IMR-90 (cell line): ENCODE measurements at regions not wholly inside any gene's neighbourhood (a gene's known extent, or its start where the extent isn't known, plus 50 kb on each side); places are given as distances from the start of the nearest gene placed in this dataset.

Experiments
- MAFK ChIP-seq: IDR thresholded peaks from 2 replicates; pipeline ENCODE4 v1.6.1; 2012; ENCODE audit warnings: low read depth, low read length, improper control_type of control experiment
- MAZ ChIP-seq: IDR thresholded peaks from 2 replicates; pipeline ENCODE4 v1.6.1; 2012; ENCODE audit warnings: low read depth, mild to moderate bottlenecking, low read length, improper control_type of control experiment, moderate library complexity, borderline replicate concordance
- MXI1 ChIP-seq: IDR thresholded peaks from 2 replicates; pipeline ENCODE4 v1.6.1; 2012; ENCODE audit warnings: low read depth, mild to moderate bottlenecking, low read length, moderate library complexity, borderline replicate concordance
- POLR2A ChIP-seq: IDR thresholded peaks from 2 replicates; pipeline ENCODE4 v1.6.1; 2012; ENCODE audit warnings: mild to moderate bottlenecking, low read depth, low read length
- RAD21 ChIP-seq: IDR thresholded peaks from 2 replicates; pipeline ENCODE4 v1.6.1; 2012; ENCODE audit warnings: low read length, improper control_type of control experiment
- RFX5 ChIP-seq: IDR thresholded peaks from 2 replicates; pipeline ENCODE4 v1.8.0; 2012; ENCODE audit warnings: low read depth, mild to moderate bottlenecking, low read length, moderate library complexity
- SMC3 ChIP-seq: fragments of 150-350 bp; IDR thresholded peaks from 2 replicates; pipeline ENCODE4 v1.6.1; 2016; ENCODE audit warnings: low read depth, mild to moderate bottlenecking, antibody characterized with exemption, low read length, moderate library complexity
- TF ChIP-seq, protein P1 (sequence below): conservative IDR thresholded peaks from 2 replicates; pipeline ENCODE4 v1.5.1; 2012; ENCODE audit warnings: mild to moderate bottlenecking, low read depth, low read length, improper control_type of control experiment
- TF ChIP-seq, protein P2 (sequence below): fragments of 150-350 bp; IDR thresholded peaks from 2 replicates; pipeline ENCODE4 v1.6.1; 2017; ENCODE audit warnings: mild to moderate bottlenecking, antibody characterized with exemption, low read length, low read depth
- TF ChIP-seq, protein P3 (sequence below): fragments of 150-350 bp; IDR thresholded peaks from 2 replicates; pipeline ENCODE4 v1.6.1; 2016; ENCODE audit warnings: low read depth, mild to moderate bottlenecking, low read length, moderate library complexity, borderline replicate concordance

DNA sequence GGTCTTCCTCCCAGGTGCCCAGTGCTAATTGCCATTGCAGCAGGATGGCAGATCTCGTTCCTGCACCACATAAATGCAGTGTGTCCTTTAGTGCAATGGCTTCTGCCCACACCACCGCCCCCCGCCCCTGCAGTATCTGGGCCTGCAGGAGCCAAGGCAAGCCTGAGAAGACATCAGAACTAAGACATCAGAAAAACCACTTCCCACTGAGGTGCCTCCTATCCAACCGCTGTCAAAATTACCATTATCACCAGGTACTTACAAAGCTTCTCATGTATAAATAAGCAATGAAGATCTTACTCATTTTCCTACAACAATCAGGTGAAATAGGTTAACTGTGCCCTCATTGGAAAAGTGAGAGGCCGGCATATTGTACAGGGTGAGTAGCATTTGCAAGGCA, 228.8 kb downstream of the FBXO15 start:
- TF ChIP-seq, protein P1, sequence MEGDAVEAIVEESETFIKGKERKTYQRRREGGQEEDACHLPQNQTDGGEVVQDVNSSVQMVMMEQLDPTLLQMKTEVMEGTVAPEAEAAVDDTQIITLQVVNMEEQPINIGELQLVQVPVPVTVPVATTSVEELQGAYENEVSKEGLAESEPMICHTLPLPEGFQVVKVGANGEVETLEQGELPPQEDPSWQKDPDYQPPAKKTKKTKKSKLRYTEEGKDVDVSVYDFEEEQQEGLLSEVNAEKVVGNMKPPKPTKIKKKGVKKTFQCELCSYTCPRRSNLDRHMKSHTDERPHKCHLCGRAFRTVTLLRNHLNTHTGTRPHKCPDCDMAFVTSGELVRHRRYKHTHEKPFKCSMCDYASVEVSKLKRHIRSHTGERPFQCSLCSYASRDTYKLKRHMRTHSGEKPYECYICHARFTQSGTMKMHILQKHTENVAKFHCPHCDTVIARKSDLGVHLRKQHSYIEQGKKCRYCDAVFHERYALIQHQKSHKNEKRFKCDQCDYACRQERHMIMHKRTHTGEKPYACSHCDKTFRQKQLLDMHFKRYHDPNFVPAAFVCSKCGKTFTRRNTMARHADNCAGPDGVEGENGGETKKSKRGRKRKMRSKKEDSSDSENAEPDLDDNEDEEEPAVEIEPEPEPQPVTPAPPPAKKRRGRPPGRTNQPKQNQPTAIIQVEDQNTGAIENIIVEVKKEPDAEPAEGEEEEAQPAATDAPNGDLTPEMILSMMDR = no peak
- TF ChIP-seq MXI1 (no peak), RAD21 (no peak), POLR2A (no peak), SMC3 (no peak), RFX5 (no peak), MAZ (no peak), MAFK (no peak)
- TF ChIP-seq, protein P2, sequence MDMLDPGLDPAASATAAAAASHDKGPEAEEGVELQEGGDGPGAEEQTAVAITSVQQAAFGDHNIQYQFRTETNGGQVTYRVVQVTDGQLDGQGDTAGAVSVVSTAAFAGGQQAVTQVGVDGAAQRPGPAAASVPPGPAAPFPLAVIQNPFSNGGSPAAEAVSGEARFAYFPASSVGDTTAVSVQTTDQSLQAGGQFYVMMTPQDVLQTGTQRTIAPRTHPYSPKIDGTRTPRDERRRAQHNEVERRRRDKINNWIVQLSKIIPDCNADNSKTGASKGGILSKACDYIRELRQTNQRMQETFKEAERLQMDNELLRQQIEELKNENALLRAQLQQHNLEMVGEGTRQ = no peak
- TF ChIP-seq, protein P3, sequence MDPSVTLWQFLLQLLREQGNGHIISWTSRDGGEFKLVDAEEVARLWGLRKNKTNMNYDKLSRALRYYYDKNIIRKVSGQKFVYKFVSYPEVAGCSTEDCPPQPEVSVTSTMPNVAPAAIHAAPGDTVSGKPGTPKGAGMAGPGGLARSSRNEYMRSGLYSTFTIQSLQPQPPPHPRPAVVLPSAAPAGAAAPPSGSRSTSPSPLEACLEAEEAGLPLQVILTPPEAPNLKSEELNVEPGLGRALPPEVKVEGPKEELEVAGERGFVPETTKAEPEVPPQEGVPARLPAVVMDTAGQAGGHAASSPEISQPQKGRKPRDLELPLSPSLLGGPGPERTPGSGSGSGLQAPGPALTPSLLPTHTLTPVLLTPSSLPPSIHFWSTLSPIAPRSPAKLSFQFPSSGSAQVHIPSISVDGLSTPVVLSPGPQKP = no peak
